Lung (tissue), 11 donors: ENCODE measurements at regions not wholly inside any gene's neighbourhood (a gene's known extent, or its start where the extent isn't known, plus 50 kb on each side); places are given as distances from the start of the nearest gene placed in this dataset.
"Not testable (repeated sequence)": the region's sequence is repeated elsewhere in the genome, so short reads cannot be mapped to it uniquely, and the experiment has no call there.

Experiments
- ATAC-seq: fragments of 200-7000 bp; cut with Tn5 transposase; one replicate; pipeline ENCODE4 v1.9.1; 2020; ENCODE audit warnings: moderate number of reproducible peaks; ENCODE audit not compliant: insufficient read depth, low FRiP score
- DNase-seq, 3 donors: peaks; one replicate each; pipeline ENCODE4 v3.0.0-alpha.2; 2013 to 2017
- H3K27ac ChIP-seq, 2 donors: one replicate each; pipeline ENCODE4 v1.5.1; 2013; ENCODE audit warnings: mild to moderate bottlenecking in 2 of 2, moderate library complexity in 2 of 2, control low read depth in 1 of 2, inconsistent platforms in 1 of 2, low read depth in 1 of 2, low read length in 1 of 2
- H3K27me3 ChIP-seq, 3 donors: one replicate each; pipeline ENCODE4 v1.5.1; 2013; ENCODE audit warnings: low read length in 2 of 3; ENCODE audit not compliant: control insufficient read depth in 3 of 3, insufficient read depth in 3 of 3
- H3K36me3 ChIP-seq, 4 donors: one replicate each; pipeline ENCODE4 v1.5.1; 2013; ENCODE audit warnings: low read length in 4 of 4, mild to moderate bottlenecking in 1 of 4, moderate library complexity in 1 of 4; ENCODE audit not compliant: control insufficient read depth in 4 of 4, insufficient read depth in 4 of 4
- H3K4me1 ChIP-seq, 5 donors: one replicate each; pipeline ENCODE4 v1.5.1; 2013; ENCODE audit warnings: low read length in 5 of 5, mild to moderate bottlenecking in 2 of 5, moderate library complexity in 1 of 5; ENCODE audit not compliant: control insufficient read depth in 5 of 5, insufficient read depth in 5 of 5
- H3K4me3 ChIP-seq: one replicate; pipeline ENCODE4 v1.5.1; 2013; ENCODE audit warnings: mild to moderate bottlenecking, control low read depth, moderate library complexity
- H3K9ac ChIP-seq, 2 donors: one replicate each; pipeline ENCODE4 v1.5.1; 2013; ENCODE audit warnings: low read length in 2 of 2, control low read depth in 1 of 2; ENCODE audit not compliant: insufficient read depth in 1 of 2
- H3K9me3 ChIP-seq, 4 donors: one replicate each; pipeline ENCODE4 v1.5.1; 2013; ENCODE audit warnings: low read length in 3 of 4, mild to moderate bottlenecking in 1 of 4, moderate library complexity in 1 of 4; ENCODE audit not compliant: control insufficient read depth in 4 of 4, insufficient read depth in 3 of 4
- CTCF ChIP-seq: IDR thresholded peaks from 2 replicates; pipeline ENCODE4 v1.5.1; 2012; ENCODE audit warnings: mild to moderate bottlenecking; ENCODE audit errors: control extremely low read depth, extremely low read depth
- WGBS, 2 donors: extraction: QIAGEN DNeasy Blood & Tissue Kit; methylation state at CpG; one replicate each; pipeline ENCODE4 v1.1.7; 2013; 5-methylcytosine and 5-hydroxymethylcytosine counted together
- donor health status: control.
- donor health status: control.
- donor health status: Bipolar disorder and iron deficiency.
- donor health status: healthy.
- donor health status: DM: yes; HTN: yes; CAD: no.

- Histone ChIP-seq H3K4me1 (peaks cover 0 to 8% (median 2%) of the 10 kb centered on the region in 5 donors), H3K27ac (no peak overlapping the region), H3K27me3 (no peaks in the 10 kb centered on the region), H3K9me3 (peaks cover 0 to 8% (median 0%) of the 10 kb centered on the region in 4 donors), H3K4me3 (no peak overlapping the region), H3K36me3 (no peaks in the 10 kb centered on the region), H3K9ac (no peak overlapping the region)
- WGBS, 2 donors: 74 to 80% methylated on average over 7 of the region's 7 CpGs
- ATAC-seq (no peak), DNase-seq (no peak)
- TF ChIP-seq CTCF: no peak
Observed at GRCh38 chr4:26056406-26056805, 142.4 kb downstream of the SMIM20 start.

GRCh38 chr4:26057839-26058238 is 143.8 kb downstream of the SMIM20 start:
- not testable (repeated sequence) for ATAC-seq, DNase-seq, H3K27me3 ChIP-seq, H3K27ac ChIP-seq, H3K9ac ChIP-seq, H3K36me3 ChIP-seq, H3K4me3 ChIP-seq, H3K9me3 ChIP-seq
- H3K4me1 ChIP-seq: peaks cover 0 to 15% (median 3%) of the 10 kb centered on the region in 5 donors
- 79 to 91% methylated on average over 3 of the region's 3 CpGs for WGBS, 2 donors

- TF ChIP-seq CTCF: no peak
- DNase-seq (peak; percentile 55 to 79 (median 57)), ATAC-seq (no peak)
- Histone ChIP-seq H3K36me3 (no peaks in the 10 kb centered on the region), H3K27me3 (no peaks in the 10 kb centered on the region), H3K9me3 (peaks cover 0 to 8% (median 0%) of the 10 kb centered on the region in 4 donors), H3K4me1 (peaks cover 0 to 15% (median 3%) of the 10 kb centered on the region in 5 donors), H3K4me3 (no peak overlapping the region), H3K9ac (no peak overlapping the region), H3K27ac (no peak overlapping the region)
- whole genome bisulfite sequencing, 2 donors: 37 to 39% methylated on average over 7 of the region's 7 CpGs
Observed at GRCh38 chr4:26058537-26058936, 144.5 kb downstream of the SMIM20 start.

GRCh38 chr4:26059391-26060154 is 145.6 kb downstream of the SMIM20 start:
- no peak overlapping the region for H3K4me3 ChIP-seq
- H3K4me1 ChIP-seq: peaks cover 0 to 15% (median 3%) of the 10 kb centered on the region in 5 donors
- no peaks in the 10 kb centered on the region for H3K36me3 ChIP-seq
- no peak for DNase-seq
- no peak for TF ChIP-seq CTCF
- 92 to 97% methylated on average over 5 of the region's 5 CpGs for WGBS, 2 donors
- no peak overlapping the region for H3K9ac ChIP-seq
- H3K9me3 ChIP-seq: peaks cover 0 to 8% (median 0%) of the 10 kb centered on the region in 4 donors
- no peaks in the 10 kb centered on the region for H3K27me3 ChIP-seq
- no peak overlapping the region for H3K27ac ChIP-seq
- ATAC-seq: no peak
